OCI-LY3 (cell line): ENCODE measurements at regions not wholly inside any gene's neighbourhood (a gene's known extent, or its start where the extent isn't known, plus 50 kb on each side); places are given as distances from the start of the nearest gene placed in this dataset.

ENCODE experiments used
- H2AFZ ChIP-seq: fragments of 200-600, 300-600 bp; shearing (Covaris generic); 2 replicates; pipeline ENCODE4 v1.6.0; 2014; ENCODE audit warnings: antibody characterized with exemption, low read depth, low read length
- H3K27ac ChIP-seq: fragments of 200-600, 300-600 bp; sonication (generic); 2 replicates; pipeline ENCODE4 v1.5.1; 2014; ENCODE audit warnings: mild to moderate bottlenecking, low read length, moderate library complexity, mixed read lengths
- H3K27me3 ChIP-seq: fragments of 200-600, 300-600 bp; sonication (generic); 2 replicates; pipeline ENCODE4 v1.6.1; 2014; ENCODE audit warnings: low read depth, low read length, mixed read lengths
- H3K36me3 ChIP-seq: fragments of 200-600, 300-600 bp; sonication (generic); replicated peaks from 2 replicates; pipeline ENCODE3; 2014; ENCODE audit warnings: low read depth, low read length, mixed read lengths
- H3K4me1 ChIP-seq: fragments of 300-600, 200-600 bp; sonication (generic); 2 replicates; pipeline ENCODE4 v1.6.1; 2014; ENCODE audit warnings: low read length, mixed read lengths
- H3K4me2 ChIP-seq: fragments of 200-600, 300-600 bp; sonication (generic); 2 replicates; pipeline ENCODE4 v1.6.1; 2014; ENCODE audit warnings: low read length, mixed read lengths
- H3K4me3 ChIP-seq: fragments of 300-600, 200-600 bp; sonication (generic); 2 replicates; pipeline ENCODE4 v1.5.1; 2014; ENCODE audit warnings: antibody characterized with exemption, mild to moderate bottlenecking, low read length, moderate library complexity
- H3K79me2 ChIP-seq: fragments of 300-600, 200-600 bp; shearing (Covaris generic); 2 replicates; pipeline ENCODE4 v1.6.1; 2014; ENCODE audit warnings: mild to moderate bottlenecking, low read length, mixed read lengths
- H3K9ac ChIP-seq: fragments of 300-600, 200-600 bp; shearing (Covaris generic); 2 replicates; pipeline ENCODE4 v1.6.0; 2014; ENCODE audit warnings: mild to moderate bottlenecking, low read length, moderate library complexity
- H3K9me3 ChIP-seq: fragments of 200-600, 300-600 bp; shearing (Covaris generic); 2 replicates; pipeline ENCODE4 v1.6.1; 2014; ENCODE audit warnings: low read length, mixed read lengths; ENCODE audit not compliant: insufficient read depth
- H4K20me1 ChIP-seq: fragments of 200-600, 300-600 bp; sonication (generic); 2 replicates; pipeline ENCODE4 v1.6.1; 2016; ENCODE audit warnings: low read length, mixed read lengths; ENCODE audit not compliant: insufficient read depth
- EZH2phosphoT487 ChIP-seq: fragments of 200-600 bp; shearing (Covaris generic); IDR thresholded peaks from 2 replicates; pipeline ENCODE4 v1.6.1; 2018; ENCODE audit warnings: antibody characterized with exemption, mixed run types, low read depth
- TF ChIP-seq, protein P1 (sequence below): fragments of 200-600, 300-600 bp; sonication (generic); IDR thresholded peaks from 2 replicates; pipeline ENCODE4 v1.5.1; 2014; ENCODE audit warnings: antibody characterized with exemption, low read length, low read depth

- 0 out of 2 replicates have a peak, but pooled peaks cover 3% of the 10 kb centered on the region for H3K9me3 ChIP-seq
- TF ChIP-seq, protein P1, sequence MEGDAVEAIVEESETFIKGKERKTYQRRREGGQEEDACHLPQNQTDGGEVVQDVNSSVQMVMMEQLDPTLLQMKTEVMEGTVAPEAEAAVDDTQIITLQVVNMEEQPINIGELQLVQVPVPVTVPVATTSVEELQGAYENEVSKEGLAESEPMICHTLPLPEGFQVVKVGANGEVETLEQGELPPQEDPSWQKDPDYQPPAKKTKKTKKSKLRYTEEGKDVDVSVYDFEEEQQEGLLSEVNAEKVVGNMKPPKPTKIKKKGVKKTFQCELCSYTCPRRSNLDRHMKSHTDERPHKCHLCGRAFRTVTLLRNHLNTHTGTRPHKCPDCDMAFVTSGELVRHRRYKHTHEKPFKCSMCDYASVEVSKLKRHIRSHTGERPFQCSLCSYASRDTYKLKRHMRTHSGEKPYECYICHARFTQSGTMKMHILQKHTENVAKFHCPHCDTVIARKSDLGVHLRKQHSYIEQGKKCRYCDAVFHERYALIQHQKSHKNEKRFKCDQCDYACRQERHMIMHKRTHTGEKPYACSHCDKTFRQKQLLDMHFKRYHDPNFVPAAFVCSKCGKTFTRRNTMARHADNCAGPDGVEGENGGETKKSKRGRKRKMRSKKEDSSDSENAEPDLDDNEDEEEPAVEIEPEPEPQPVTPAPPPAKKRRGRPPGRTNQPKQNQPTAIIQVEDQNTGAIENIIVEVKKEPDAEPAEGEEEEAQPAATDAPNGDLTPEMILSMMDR, result no peak
- H4K20me1 ChIP-seq, result no peaks in the 10 kb centered on the region
- no peak overlapping the region for H2AFZ ChIP-seq
- no peaks in the 10 kb centered on the region for H3K36me3 ChIP-seq
- no peak overlapping the region for H3K4me2 ChIP-seq
- no peaks in the 10 kb centered on the region for H3K4me1 ChIP-seq
- no peak overlapping the region for H3K27ac ChIP-seq
- H3K27me3 ChIP-seq, result no peaks in the 10 kb centered on the region
- H3K4me3 ChIP-seq, result no peak overlapping the region
- no peaks in the 10 kb centered on the region for H3K79me2 ChIP-seq
- H3K9ac ChIP-seq, result no peak overlapping the region
These were observed 58.8 kb upstream of the LTA4H start for GRCh38 chr12:96094201-96094600.

GRCh38 chr12:96098631-96099030 is 63.2 kb upstream of the LTA4H start:
- no peak overlapping the region for H3K4me2 ChIP-seq
- no peaks in the 10 kb centered on the region for H4K20me1 ChIP-seq
- H3K79me2 ChIP-seq, result no peaks in the 10 kb centered on the region
- H3K4me3 ChIP-seq, result no peak overlapping the region
- H3K27me3 ChIP-seq, result no peaks in the 10 kb centered on the region
- H3K36me3 ChIP-seq, result no peaks in the 10 kb centered on the region
- no peak overlapping the region for H2AFZ ChIP-seq
- no peaks in the 10 kb centered on the region for H3K4me1 ChIP-seq
- no peaks in the 10 kb centered on the region for H3K9me3 ChIP-seq
- no peak for TF ChIP-seq EZH2phosphoT487
- TF ChIP-seq, protein P1, result no peak
- no peak overlapping the region for H3K27ac ChIP-seq
- no peak overlapping the region for H3K9ac ChIP-seq

- no peaks in the 10 kb centered on the region for H3K79me2 ChIP-seq
- no peak overlapping the region for H3K9ac ChIP-seq
- no peaks in the 10 kb centered on the region for H3K4me1 ChIP-seq
- no peaks in the 10 kb centered on the region for H3K27me3 ChIP-seq
- H2AFZ ChIP-seq, result peak overlapping the region; percentile 23; the same call in 1 of the 2 replicates
- H3K9me3 ChIP-seq, result no peaks in the 10 kb centered on the region
- no peak overlapping the region for H3K4me3 ChIP-seq
- H4K20me1 ChIP-seq, result no peaks in the 10 kb centered on the region
- H3K27ac ChIP-seq, result no peak overlapping the region
- TF ChIP-seq, protein P1, result no peak
- H3K4me2 ChIP-seq, result no peak overlapping the region
- H3K36me3 ChIP-seq, result no peaks in the 10 kb centered on the region
These were observed 64.0 kb upstream of the LTA4H start for GRCh38 chr12:96099421-96099820.

- H4K20me1 ChIP-seq, result no peaks in the 10 kb centered on the region
- no peaks in the 10 kb centered on the region for H3K79me2 ChIP-seq
- H3K27me3 ChIP-seq, result no peaks in the 10 kb centered on the region
- H3K4me3 ChIP-seq, result no peak overlapping the region
- H3K9ac ChIP-seq, result no peak overlapping the region
- peak overlapping the region; percentile 23; the same call in 1 of the 2 replicates for H2AFZ ChIP-seq
- TF ChIP-seq, protein P1, result no peak
- no peak for TF ChIP-seq EZH2phosphoT487
- no peak overlapping the region for H3K27ac ChIP-seq
- no peaks in the 10 kb centered on the region for H3K4me1 ChIP-seq
- H3K36me3 ChIP-seq, result no peaks in the 10 kb centered on the region
- H3K4me2 ChIP-seq, result no peak overlapping the region
- H3K9me3 ChIP-seq, result no peaks in the 10 kb centered on the region
These were observed 64.6 kb upstream of the LTA4H start for GRCh38 chr12:96099986-96100385.
